ENCODE measurements at regions not wholly inside any gene's neighbourhood (a gene's known extent, or its start where the extent isn't known, plus 50 kb on each side); places are given as distances from the start of the nearest gene placed in this dataset.

DNA sequence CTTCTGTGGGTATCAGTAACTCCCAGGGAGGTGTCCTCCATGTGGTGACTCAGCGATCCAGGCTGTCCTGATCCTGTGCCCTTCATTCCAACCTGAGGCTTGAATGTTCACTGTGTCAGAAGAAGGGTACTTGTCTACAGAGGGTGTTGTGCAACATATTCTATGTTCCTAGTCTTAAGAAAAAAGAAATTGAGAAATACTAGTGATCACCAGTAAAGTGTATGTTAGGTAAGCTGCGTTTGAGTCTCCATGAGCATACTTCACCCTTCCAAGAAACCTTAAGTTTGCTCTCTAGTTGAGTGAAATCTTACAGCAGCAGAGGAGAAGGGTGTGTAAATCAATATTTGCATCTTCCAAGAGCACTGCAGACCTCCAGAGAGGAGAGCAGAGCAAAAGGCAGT, 122.2 kb upstream of the SLC24A5 start:
- no peak for DNase-seq

DNA sequence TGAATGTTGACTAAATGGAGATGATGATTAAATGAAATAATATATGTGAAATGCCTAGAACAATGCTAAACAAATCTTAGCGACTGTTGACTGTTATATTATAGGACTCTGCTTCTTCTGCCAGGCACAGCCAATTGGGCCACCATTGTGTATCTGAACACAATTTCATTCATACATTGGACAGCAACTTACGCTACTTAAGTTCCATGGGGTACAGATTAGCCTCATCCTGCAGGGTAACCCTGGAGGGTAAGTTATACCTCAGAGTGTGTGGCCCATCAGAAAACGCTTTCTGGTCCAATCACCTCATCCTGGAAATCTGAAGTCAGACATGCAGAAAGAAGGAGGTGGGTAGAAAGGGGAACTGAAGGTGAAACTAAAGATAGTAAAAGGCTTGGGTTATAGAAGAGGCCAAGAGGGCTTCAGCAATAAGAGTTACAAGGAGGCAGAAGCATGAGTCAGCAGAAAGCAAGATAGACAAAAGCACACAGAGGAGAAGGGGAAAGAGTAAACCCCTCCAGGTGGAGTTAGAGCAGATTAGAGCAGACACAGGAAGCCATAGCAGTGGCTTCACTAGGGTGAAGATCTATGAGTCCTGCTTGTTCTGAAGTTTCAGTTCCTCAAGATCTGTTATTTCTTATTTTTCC, 119.3 kb upstream of the SLC24A5 start:
- no peak for DNase-seq

DNA sequence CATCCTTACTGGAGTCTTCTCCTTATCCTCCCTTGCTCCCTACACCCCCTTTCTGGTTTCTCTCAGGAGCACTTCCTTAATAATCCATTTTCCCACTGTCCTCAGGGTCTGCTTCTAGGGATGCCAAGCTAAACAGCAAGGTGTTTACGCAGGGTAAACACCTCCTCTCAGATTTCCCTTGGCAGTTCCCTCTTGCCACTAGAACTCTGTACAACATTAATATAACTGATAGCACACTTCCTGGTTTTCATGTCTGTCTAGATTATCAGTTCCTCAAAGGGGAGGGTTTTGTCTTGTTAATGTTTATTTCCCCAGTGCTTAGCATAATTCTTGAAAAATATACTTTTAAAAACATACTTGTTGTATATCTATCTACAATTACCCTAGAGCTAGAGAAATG, 118.0 kb upstream of the SLC24A5 start:
- DNase-seq: no peak

DNA sequence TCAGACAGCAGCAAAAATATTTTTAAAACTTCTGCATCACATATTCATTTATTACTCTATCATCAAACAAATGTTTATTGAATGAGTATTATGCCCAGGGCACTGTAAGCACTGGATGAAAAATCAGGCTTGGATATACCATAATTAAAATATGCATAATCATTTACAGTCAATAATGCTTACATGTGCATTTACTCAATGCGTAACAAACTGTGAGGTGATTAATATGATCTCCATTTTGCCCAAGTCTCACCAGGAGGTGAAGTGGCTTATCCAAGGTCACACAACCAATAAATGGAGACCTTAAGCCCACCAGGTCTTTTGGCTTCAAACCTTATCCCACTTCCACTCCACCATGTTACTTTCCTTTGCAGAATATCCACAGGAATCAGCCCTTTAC, 117.3 kb upstream of the SLC24A5 start:
- DNase-seq: no peak

DNA sequence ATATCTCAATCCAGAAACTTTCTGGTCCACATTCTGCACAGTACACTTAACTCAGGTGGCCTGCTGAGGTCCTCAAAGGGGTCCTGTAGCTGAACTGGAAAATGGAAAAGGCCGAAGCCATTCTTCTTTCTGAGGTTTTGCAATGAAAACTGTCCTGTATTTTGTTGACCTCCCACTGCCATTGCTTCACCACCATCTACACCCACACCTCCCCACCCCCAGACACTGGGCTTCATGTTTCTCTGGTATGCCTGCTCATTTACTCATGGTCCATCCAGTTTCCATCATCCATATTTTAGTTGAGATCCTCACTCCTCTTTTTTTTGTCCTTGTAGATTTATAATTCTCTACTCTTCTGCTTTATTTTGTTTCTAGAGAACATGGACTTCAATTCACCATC, 115.7 kb upstream of the SLC24A5 start:
- no peak for DNase-seq

DNA sequence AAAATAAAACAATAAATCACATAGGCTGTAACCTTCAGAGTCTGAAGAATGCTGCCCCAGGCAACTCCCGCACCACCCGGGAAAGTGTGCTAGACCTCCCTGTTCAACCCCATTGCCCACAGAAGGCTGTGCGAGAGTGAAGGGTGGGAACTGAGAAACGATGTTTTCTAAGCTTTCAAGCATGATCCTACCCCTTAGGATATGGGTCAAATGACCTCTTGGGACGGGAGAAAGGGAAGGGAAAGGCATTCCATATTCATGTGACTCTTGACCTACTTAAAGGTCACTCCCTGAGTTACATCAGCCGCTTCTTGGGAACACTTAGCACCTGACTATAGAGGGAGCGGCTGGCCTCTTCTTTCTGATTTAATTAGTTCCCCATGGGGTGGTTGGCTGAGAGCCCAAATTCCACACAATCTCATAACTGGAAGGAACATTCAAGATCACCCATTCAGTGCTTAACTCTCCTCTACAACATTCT, 114.7 kb upstream of the SLC24A5 start:
- DNase-seq: no peak

DNA sequence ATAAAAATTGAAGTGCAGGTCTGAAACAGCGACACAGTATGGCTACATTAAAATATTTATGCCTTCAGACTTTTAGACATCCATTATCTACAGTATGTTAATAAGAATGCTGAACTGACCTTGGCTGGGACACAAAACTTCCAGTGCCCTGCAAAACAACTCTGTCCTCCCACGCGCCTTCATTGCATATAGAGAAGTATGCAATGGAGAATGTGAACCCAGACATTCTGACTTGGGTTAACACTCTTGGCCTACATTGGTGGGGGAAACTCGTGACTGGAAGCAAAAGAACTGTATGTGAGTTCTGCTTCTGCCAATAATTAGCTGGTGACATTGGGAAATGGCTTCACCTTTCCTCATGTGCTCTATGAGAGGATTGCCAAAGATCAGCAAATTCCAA, 110.5 kb upstream of the SLC24A5 start:
- DNase-seq: no peak

DNA sequence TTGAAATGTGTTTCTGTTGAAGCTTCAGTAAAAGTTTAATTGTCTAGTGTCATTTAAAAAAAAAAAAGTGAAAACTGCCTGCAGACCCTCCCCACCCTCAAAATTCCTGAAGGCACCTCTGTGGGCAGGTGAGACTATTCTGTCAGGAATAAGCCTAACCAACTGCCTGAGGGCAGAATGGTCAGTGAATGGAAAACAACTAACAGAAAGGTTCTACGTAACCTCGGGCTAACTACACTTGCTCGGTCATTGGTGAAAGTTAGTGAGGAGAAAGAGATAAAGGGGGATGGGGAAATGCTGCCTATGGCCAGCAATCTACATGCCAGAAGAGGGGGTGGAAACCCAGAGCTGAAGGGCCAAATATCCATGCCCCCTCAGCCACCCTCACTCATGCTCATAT, 108.6 kb upstream of the SLC24A5 start:
- no peak for DNase-seq

DNA sequence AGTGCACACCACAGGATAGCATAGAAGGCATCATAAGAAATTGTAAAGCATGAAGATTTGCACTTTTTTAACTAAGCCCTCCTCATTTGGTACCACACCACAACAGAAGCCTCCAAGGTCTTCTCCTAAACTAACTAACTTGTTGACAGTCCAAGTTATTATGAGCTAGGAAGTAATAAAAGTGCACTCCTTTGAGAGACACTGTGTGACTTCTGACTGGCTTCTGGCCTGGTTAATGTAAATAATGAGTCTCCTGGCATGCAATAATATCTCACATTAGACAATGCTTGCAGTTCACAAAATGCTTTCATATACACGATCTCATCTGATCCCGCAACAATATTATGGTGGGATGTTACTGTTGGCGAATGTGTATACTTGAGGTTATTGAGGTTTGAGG, 103.9 kb upstream of the SLC24A5 start:
- DNase-seq: no peak

DNA sequence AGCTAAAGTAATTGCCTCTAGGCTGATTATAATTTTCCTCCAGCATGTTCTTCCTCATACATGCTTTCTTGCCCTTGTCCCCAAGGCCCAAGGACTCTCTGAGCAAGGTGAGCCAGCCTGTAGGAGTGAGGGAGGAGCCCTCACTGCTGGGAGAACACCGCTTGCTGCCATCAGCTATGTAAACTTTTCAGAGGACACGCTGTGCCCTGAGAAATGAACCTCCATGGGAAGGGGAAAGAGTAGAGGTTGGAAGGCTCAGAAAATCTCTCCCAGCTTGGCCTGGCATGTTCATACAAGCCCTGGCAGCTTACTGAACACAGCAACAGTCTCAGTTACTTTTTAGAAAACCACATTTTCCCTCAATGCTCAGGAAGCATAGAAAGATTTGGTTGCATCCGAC, 103.0 kb upstream of the SLC24A5 start:
- no peak for DNase-seq

DNA sequence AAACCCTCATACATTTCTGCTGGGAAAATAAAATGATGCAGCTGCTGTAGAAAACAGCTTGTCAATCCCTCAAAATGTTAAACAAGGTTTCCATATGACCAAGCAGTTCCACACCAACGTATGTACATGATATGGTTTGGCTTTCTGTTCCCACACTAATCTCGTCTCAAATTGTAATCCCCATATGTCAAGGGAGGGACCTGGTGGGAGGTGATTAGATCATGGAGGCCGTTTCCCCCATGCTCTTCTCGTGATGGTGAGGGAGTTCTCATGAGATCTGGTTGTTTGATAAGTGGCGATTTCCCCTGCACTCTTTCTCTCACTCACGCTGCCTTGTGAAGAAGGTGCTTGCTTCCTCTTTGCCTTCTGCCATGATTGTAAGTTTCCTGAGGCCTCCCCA, 100.6 kb upstream of the SLC24A5 start:
- no peak for DNase-seq

DNA sequence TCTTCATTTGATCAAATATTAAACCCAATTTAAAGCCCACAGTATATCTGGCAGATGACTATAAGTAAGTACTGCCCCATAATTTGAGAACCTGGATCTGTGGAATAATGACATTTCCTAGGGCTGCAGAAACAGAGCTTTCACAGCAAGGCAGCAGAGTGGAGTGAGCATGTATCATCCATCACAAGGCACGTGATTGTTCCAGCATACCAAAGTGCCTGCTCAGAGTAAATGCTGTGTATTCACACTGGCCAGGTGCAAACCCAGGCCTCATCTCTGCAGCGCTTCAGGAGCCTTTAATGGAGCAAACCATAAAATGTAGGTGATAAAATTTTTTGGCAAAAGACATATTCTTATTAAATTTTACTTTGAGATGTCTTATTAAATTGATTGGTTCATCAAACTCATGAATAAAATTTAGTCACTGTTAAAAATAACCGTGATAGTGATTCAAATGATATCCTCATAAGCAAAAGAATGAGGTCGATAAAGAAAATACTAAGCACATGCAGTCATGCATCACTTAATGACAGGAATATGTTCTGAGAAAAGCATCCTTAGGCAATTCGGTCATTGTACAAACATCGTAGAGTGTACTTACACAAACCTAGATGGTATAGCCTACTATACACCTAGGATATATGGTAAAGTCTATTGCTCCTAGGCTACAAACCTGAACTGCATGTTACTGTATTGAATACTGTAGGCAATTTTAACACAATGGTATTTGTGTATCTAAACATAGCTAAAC, 99.3 kb upstream of the SLC24A5 start:
- DNase-seq: no peak

DNA sequence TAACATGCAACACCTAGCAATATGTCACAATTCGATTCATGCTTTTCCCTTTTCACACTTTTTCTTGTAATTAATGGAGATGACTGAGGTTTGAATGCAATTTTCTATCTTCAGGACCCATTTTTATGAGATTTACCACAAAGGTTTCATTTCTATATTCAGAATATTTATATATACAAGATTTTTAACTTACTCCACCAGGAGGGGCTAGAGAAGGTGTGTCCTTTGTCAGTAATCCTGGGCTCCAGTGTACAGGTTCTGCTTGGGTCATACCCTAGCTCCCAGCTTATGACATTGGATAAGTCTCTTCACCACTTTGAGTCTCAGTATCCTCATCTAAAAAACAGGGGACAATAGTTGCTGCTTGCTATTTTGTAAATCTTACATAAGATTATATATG, 95.7 kb upstream of the SLC24A5 start:
- no peak for DNase-seq

DNA sequence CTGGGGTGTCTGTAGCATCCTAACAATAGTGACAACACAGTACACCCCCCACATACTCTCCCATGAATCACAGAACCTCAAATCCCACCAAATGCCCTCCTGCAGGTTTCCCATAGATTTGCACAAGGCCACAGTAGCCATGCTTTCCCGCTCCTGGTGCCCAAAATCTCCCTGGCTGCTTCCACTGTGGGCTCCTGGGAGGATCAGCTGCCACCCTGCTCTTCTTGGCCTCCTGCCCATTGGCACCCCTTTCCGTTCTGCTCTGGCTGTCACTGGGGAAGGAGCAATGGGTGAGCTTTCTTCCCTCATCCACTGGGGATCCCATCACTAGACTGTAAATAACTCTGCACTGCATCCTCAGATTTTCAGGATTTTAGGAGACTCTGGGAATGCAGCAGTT, 92.1 kb upstream of the SLC24A5 start:
- no peak for DNase-seq

DNA sequence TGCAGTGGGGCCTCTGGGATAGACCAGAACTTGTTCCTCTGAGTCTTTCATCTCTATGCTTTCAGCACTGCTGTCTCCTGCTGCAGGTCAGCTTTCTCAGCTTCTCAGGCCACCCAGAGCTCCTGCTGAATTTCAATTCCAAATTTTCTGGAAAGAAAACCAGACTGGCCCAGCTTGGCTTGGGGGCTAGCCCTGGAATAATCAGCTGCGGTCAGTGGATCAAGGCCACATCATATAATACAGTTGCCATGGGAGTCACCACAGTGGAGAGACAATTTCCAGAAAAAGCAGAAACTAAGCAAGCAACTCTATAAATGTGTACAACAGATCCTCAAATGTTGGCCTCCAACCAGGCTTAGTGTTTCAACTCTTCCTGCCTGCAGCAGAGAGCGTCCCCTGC, 91.1 kb upstream of the SLC24A5 start:
- no peak for DNase-seq

DNA sequence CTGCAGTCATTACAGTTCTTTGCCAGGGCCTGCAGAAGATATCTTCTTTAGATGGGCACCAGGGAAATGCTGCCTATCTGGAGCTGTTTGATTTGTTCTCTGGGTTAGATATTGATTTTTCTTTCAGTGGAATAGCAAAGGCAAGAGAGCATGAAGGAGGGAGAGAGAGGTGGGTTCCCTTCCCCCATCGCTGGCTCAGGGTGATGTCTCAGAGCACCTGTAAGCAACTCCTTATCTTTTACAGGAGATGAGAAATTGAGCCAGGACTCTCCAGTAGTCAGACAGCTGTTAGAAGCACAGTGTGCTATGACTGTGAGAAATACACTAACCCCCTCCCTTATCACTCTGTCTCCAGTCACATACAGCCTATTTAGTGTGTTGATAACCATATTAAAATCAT, 89.3 kb upstream of the SLC24A5 start:
- DNase-seq: no peak

DNA sequence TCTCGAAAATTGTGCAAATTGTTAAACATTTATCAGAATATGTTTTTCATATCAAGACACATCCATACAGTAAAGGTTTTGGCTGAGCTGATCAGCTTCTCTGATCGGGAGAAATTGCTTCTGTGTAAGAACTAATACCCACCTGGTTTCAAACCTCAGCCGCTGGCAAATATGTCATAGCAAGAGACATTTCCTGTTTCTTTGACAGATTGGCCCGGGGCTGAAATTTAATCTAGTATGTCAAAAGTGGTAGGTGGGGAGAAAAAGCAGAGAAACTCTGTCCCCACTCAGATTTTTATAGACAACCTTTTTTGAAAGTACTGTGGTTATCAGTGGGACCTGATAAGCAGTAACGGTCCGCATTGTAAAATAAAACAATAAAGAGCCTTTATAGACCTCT, 88.8 kb upstream of the SLC24A5 start:
- no peak for DNase-seq

DNA sequence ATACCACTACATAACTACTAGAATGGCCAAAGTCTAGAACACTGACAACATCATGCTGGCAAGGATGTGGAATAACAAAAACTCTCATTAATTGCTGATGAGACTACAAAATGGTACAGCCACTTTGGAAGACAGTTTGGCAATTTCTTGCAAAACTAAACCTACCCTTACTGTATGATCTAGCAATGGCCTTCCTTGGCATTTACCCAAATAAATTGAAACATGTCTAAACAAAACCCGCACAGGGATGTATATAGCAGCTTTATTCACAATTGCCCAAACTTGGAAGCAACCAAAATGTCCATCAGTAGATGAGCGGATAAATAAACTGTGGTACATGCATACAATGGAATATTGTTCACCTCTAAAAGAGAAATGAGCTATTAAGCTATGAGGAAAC, 87.9 kb upstream of the SLC24A5 start:
- DNase-seq: no peak

DNA sequence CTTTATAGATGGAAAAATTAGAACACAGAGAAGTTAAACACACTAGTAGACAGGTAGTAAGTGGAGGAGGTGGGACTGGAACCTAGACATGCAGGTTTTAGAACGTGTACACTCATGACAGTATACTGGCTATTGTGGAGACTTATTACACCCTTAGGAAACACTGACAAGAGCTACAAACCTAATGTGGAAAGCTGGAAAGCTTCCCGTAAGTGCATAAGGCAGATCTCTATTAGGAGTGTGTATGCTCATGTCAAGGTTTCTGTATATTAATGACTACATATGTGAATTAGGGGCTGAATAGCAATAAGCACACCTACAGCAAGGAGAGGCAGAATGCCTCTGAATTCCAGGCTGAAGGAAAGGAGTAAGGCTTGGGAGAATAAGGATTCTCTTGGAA, 82.6 kb upstream of the SLC24A5 start:
- DNase-seq: no peak

DNA sequence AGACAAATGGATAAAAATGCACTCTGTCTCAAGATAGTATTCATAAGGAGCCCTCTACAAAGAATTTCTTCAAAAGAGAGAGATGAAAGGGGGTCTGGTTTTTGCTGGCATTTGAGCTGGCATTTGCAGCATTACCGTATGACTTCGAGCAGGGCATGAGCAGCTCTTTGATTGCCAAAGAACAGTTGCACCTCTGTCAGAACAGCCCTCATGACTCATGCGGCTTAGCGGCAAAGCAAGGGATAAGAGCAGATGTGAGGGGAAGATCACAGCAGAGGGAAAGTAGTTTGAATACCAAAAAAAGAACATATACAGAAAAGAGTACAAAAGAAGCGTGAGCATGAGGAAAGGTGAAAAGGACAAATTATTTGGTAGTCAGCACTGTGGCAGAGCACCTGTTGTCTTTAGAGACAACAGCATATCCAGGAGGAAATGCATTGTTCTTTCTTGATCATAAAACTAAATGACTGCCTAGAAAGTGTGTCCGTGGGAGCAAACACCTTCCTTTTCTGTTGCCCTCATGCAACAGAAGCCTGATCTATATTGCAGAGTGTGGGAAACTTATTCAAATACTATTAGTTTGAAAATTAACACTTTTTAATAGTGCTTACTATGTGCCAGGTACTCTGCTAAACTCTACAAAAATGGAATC, 80.5 kb upstream of the SLC24A5 start:
- peak; percentile 1 for DNase-seq

DNA sequence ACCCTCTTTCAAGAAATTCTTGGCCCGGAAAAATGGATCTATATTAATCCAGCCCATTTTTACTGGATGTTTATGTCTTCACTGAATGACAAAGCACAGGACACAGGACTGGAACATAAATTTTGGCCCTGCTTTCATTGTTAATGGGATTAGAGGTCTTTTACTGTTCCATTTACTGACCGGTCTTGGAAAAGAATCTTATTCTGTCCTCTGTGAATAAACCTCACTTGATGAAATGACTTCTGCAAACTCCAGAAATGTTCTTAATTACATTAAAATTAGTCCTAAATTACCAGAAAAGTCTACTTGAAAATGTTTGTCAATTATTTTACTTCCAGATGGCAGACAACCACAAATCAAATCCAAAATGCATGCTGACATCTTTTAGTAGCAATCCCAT, 79.3 kb upstream of the SLC24A5 start:
- DNase-seq: no peak

DNA sequence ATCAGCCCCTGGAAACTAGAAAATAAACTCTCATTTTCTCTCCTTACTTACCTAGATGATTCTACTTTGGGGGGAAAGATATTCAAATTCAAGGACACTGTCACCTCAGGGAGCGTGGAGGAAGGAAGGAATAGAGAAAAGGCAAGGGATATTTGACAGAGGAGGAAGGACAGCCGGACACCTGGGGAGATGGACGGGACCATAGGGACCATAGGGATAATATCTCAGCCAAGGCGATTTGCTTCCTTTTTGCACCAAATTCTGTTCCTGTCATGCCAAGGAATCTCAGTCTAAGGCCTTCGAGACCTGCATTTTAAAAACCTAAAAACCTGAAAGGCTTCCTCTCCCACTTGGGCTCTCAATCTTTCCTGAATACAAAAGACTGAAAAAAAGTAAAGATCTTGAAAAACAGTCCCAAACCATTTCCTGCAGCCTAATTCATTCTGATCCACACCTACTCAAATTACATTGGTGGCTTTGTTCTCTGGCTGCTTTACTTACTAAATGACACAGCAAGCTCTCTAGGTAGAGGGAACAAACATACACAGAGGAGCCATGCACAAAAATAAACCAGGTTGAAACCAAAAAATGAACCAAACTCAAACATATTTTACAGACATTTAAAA, 73.9 kb upstream of the SLC24A5 start:
- no peak for DNase-seq

DNA sequence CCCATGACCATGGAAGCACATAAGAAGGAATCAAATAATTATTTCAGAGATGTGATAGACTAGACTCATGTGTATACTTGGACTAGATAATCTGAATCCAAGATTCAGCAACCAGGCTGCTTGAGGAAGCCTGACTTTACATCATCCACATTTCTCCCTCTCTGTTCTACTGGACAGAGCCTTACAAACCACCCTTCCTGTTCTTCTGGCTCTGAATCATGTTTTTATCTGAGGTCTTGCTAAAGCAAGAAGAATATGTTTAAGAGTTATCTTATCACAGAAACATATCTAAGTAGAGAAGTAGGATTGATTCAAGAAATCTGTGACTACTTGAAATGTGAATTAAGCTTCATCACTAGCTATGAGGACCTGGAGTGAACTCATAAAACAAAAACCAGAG, 71.1 kb upstream of the SLC24A5 start:
- no peak for DNase-seq

DNA sequence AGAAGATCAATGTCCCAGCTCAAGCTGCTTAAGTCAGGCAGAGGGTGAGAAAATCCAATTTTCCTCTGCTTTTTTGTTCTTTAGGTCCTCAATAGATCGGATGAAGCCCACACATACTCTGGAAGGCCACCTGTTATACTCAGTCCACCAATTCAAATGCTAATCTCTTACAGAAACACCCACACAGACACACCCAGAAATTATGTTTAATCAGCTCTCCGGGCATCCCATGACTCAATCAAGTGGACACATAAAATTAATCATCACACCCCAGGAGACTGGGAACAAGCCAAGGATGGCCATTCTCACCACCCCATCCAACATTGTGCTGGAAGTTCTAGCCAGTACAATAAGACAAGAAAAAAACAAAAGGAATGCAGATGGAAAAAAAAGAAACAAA, 67.8 kb upstream of the SLC24A5 start:
- no peak for DNase-seq

Data from activated CD4-positive, alpha-beta T cell treated with anti-CD3 and anti-CD28 coated beads, Interleukin-2, Interleukin-6, amounts not matched to agents 100 ng/mL and 50 ng/mL, durations not matched to agents 16 hours and 8 hours (primary cell).